GM12865 (cell line): ENCODE measurements at regions not wholly inside any gene's neighbourhood (a gene's known extent, or its start where the extent isn't known, plus 50 kb on each side); places are given as distances from the start of the nearest gene placed in this dataset.

Source experiments
- DNase-seq: peaks from one replicate; pipeline ENCODE4 v3.0.0; 2010; ENCODE audit warnings: low read depth
- H3K4me3 ChIP-seq: 2 replicates; pipeline ENCODE4 v1.5.1; 2011; ENCODE audit warnings: mild to moderate bottlenecking, low read depth, low read length, control low read depth
- TF ChIP-seq, protein P1 (sequence below): IDR thresholded peaks from 2 replicates; pipeline ENCODE4 v1.5.1; 2011; ENCODE audit warnings: low read length, control low read depth, low read depth, inconsistent platforms; ENCODE audit not compliant: insufficient read depth; ENCODE audit errors: missing control alignments

DNA sequence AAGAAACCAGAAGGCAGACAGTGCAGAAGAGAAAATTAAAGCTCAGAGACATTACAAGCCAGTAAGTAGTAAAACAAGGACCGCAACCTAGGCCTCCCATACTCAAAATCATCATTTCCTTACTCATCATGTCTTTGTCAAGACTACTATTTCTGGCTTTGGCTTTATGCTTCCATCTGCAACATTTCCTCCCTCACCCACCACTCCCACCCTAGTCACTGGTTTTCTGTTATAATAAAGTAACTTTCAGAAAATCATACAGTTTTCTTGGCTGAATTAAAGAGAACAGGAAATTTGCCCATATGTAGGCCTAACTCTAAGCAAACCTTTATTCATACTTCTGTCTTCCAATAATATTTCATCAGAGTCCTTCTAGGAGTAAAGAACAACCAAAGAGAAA, 247.6 kb upstream of the RORA start:
- TF ChIP-seq, protein P1, sequence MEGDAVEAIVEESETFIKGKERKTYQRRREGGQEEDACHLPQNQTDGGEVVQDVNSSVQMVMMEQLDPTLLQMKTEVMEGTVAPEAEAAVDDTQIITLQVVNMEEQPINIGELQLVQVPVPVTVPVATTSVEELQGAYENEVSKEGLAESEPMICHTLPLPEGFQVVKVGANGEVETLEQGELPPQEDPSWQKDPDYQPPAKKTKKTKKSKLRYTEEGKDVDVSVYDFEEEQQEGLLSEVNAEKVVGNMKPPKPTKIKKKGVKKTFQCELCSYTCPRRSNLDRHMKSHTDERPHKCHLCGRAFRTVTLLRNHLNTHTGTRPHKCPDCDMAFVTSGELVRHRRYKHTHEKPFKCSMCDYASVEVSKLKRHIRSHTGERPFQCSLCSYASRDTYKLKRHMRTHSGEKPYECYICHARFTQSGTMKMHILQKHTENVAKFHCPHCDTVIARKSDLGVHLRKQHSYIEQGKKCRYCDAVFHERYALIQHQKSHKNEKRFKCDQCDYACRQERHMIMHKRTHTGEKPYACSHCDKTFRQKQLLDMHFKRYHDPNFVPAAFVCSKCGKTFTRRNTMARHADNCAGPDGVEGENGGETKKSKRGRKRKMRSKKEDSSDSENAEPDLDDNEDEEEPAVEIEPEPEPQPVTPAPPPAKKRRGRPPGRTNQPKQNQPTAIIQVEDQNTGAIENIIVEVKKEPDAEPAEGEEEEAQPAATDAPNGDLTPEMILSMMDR: no peak
- no peak for DNase-seq

DNA sequence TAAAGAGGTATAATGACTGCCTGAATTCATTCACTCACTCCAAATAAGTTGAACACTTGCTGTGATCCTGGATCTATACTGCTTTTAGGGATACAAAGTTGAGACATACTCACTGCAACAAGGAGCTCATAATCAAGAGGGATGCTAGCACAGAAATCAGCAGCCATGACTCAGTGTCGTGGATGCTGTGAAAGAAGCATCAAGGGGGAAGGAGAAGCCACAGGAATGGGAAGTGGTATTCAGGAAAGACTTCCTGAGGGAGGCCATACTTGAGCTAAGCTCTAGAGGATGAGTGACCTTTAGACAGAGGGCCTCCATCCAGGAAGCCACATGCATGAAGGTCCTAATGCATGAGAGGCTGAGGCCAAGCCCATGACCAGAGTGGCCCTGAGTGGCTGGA, 245.7 kb upstream of the RORA start:
- no peak overlapping the region for H3K4me3 ChIP-seq
- no peak for DNase-seq
- TF ChIP-seq, protein P1: no peak

More for the DNA sequence above, 247.6 kb upstream of the RORA start:
- no peak overlapping the region for H3K4me3 ChIP-seq

DNA sequence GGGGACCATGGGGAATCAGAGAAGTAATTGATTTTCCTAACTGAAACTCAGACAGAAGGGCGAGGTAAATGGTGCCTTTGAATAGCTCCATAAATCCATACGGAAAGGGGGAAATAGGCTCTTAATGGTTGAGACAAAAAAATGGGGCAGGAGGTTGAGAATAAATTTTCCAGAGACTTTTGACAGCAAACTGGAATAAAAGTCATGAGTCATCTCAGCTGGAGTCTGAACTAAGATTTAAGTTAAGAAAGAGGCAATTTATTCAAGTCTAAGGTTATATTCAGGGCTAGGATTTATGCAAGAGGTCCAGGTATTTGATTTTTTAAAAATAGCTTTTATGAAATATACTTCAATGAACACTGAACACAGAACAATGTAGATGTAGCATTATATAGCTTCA, 238.7 kb upstream of the RORA start:
- TF ChIP-seq, protein P1: no peak
- H3K4me3 ChIP-seq: no peak overlapping the region
- no peak for DNase-seq

DNA sequence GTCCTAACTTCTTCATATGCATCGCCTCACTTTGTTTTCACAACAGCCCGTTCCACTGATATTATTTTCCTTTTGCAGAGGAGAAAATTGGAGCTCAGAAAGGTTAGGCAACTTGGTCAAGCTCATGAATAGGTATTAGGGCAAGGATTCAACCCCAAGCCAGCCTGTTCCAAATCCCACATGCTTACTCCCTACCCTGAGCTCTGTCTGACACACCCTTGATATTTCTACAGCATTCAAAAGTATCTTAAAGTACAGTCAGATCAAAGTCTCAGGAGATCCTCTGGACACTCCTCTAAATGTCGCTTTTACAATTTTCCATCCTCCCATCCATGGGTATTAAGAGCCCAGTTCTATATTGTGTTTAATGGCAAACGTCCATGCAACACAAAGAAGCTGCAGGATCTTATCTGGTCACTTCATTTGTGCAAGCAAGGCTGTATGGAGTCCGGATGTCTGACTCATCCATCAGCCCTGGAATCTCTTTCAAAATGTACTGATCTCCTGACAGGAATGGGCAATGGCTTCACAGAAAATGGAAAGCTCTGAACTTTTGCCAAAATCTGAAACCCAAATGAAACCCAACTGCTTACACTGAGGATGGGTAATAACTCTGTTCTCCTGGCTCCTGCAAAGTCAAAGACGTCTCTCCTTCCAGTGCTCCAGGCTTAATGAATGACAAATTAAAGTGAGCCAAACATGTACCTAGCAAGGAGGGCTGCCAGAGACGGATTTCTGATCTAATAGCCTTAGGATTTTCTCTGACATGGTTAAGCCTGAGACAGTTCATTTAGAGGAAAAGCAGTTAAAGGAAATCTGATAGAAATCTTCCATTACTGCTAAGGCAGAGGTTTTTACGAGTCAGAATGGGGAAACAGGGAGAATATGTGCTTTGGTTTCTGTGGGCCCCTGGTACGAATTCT, 230.9 kb upstream of the RORA start:
- no peak overlapping the region for H3K4me3 ChIP-seq
- TF ChIP-seq, protein P1: no peak
- DNase-seq: no peak

DNA sequence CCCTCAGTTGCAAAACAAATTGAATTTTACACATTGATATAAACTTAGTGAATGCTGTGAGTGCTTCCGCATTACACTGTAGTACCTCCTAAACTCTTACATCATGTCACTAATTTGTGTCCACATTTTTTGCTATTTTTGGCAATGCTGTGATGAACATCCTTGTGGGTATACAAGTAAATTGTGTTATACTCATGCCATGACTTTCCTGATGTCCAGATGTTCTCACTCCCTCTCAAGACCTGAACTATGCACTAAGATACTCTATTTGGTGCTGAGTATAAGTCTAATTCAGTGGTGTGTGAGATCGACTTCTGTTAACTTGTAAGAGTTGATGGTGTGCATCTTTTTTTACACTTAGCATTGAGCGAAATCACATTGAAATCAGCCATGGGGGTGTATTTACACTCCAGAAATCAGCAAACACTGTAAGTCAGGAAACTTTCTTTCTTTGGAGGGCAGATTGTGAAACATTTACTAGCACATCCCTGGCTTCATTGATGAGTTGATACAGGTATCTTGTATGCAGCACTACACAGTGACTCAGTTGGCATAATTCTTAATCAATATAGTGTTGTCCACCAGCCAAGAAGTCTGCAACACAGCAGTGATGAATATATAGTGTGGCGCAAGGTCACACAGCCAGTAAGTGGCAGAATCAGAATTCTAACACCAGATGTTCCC, 228.1 kb upstream of the RORA start:
- TF ChIP-seq, protein P1: no peak
- no peak for DNase-seq
- H3K4me3 ChIP-seq: no peak overlapping the region

DNA sequence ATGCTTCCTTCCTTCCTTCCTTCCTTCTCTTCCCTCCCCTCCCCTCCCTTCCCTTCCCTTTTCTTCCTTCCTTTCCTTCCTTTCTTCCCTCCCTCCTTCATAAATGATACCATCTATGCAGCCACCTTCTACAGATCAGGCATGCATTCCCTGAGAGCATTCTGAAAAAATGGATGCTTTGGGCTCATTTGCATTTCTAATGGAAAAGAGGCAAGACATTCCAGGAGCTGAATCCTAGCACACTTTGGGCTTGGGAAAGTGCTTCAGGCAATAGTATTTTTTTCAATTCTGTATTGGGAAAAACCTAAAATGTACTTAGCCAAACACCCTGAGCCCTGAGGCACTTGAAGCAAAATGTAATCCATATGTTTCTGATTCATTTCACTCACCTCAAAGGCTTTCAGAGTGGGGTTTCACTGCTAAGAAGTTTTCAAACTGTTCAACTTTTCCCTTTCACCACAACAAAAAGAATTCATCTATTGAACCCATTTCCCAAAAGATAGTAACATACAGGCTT, 220.1 kb upstream of the RORA start:
- H3K4me3 ChIP-seq: no peak overlapping the region
- DNase-seq: no peak
- TF ChIP-seq, protein P1: no peak
